D341Med (cell line): ENCODE measurements at regions not wholly inside any gene's neighbourhood (a gene's known extent, or its start where the extent isn't known, plus 50 kb on each side); places are given as distances from the start of the nearest gene placed in this dataset.

Experiments used
- DNase-seq: peaks from one replicate; pipeline ENCODE4 v3.0.0; 2012; ENCODE audit warnings: low spot score

DNA sequence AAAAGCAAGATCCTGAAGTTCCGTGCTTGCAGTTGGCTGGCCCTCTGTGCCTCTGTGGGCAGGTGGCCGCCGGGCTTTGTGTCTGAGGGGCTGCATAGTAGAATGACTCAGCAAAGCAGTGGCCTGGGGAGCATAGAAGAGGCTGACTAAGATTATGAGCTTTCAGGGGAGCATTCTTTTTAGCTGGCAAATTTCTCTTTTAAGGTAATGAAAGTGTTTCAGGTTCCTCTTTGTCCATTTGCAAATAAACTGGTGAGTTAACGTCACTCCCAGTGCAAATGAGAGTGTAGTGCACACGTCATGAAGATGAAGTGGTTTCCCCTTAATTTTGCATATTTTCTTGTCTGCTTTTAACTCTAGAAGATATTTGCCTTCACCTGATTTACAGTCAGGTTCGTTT, 98.6 kb downstream of the BCL2L11 start:
- no peak for DNase-seq

DNA sequence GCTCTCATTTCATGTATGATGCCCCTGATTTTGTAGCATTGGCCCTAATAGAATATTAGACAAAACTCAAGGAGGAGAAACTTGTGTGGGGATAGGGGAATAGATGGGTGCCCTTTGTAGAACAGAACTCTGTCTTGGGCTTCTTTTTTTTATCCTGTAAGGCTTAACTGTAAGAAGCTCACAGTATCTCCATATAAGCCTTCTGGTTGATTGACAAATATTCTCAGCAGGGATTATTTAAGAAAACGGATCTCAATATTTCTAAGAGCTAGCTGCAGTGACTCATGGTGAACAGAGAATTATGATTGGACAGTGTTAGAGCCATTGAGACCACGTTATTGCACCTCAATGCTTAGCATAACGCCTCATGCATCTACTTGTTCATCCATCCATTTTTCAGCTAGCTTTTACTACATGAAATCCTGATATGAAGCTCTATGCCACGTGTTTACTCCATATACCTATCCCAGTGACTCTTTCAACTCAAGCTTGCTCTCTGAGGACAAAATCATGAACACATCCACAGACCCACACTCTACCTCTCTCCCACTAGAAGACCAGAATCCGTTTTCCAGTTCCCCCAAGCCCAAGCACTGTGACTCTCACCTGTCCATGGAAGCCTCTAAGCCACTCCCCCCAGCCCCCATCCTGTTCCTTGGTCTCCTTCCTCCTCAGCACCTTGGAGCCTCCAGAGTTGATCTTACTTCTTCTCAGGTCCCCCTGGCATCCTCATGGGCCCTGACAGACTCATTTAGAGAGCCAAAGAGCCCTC, 99.2 kb downstream of the BCL2L11 start:
- DNase-seq, result no peak

DNA sequence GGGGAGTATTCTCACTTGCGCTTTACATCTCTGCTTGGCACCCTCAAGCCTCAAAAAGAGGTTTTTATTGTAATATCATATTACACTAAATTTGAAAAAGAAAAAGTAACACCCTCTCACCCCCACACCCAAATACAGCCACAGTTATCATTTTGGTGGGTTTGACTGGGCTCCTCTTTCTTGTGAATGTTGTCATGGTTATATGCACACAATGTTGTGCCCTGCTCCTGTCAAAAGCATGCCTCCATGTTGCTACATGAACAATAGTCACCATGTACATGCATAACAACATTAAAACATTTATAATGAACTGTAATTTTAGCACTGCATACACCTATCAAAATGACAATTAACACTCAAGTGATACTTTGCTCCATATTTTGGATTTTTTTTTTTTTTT, 100.2 kb downstream of the BCL2L11 start:
- DNase-seq, result no peak

DNA sequence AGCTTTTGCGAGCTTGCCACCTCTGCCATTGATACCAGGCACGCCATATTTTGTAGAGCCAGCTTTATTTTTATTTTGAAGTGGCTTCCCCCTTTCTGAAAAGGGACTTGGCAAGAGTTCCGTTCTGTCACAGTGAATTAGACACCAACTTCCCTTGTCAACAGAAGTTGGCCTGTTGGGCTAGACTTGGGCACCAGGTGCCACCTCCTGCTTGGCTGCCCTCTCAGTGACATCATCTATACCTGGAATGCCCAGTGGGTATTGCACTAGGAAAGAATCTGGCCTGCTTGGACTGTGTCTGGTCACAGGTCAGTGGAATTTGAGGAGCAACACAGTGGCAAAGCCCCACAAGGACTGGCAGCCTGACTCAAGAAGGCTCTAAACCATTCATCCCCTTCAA, 101.0 kb downstream of the BCL2L11 start:
- no peak for DNase-seq

DNA sequence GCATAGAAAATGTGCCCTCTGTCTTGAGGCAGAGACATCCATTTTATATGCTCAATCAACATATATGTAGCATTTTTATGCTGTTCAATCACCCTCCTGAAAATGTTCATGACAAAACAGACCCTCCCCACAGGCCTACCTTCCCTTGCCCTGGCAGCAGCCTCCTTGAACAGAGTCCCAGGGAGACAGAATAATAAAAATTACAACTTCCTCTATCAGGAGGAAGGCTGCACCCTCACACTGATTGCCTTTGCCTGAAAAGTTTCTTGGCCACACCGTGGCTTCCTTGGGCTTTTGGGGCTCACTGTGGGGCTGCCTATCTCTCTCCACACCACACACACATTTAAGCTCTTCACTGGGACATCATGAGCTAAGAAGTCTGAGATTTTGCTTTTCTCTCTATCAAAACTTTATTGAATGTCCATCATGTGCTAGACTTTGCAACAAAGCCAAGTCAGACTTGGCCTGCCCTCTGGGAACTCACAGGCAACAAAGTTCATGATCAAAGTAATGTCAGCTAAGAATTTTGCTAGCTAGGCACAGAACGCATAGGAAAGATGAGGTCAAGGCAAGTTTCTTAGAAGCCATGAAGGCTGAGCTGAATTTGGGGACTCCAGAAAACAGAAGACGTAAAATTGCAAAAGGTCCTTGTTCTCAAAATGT, 101.6 kb downstream of the BCL2L11 start:
- no peak for DNase-seq

DNA sequence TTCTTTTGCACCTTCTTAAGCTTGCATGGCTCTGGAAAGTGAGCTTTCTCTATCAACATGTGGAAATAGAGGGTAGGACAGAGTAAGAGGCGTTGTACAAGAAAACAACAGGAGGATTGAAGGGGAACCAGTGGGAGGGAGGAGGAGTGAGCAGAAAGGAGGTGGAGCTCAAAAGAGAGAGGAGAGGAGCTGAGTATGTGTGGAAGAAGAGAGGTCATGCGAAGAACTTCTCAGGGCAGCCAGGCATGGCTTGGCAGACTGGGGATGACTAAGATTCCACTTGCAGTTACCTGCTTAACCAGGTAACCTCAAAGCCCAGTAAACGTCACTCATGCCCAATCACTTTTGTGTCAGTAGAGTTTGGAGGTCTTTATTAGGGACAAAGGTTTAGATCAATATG, 105.1 kb downstream of the BCL2L11 start:
- no peak for DNase-seq

DNA sequence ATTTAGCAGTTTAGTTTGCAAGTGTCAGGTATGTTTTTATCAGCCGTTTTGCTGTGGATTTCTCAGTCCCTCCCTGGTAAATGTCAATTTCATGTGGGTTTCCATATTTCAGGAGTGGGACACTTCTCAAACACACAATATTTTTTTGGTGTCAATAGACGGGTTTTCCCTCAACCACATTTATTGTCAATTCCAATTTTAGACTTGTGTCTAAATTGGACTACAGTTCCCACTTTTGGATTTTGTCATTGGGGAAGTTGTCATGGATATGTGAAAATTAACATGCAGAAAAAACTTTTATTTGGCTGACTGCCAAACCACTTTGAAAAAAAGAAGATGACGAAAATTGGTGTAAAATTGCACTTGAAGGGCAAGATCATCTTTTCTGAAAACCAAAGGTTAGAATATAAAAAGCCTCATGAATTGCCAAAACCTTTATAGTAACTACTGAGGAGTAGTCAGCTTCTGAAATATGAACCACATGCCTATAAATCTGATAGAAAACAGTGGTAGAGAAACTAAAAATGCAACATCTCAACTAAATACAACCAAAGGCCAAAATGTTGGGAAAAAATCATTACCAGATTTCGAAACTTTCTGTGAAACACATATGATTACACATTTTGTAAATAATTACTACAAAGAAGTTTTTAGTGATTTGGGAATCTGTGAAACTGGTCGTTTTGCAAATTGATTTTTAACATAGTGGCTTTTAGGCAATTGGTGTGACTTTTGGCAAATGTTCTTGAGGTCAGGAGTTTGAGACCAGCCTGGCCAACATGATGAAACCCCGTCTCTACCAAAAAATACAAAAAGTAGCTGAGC, 106.4 kb downstream of the BCL2L11 start:
- DNase-seq, result no peak

DNA sequence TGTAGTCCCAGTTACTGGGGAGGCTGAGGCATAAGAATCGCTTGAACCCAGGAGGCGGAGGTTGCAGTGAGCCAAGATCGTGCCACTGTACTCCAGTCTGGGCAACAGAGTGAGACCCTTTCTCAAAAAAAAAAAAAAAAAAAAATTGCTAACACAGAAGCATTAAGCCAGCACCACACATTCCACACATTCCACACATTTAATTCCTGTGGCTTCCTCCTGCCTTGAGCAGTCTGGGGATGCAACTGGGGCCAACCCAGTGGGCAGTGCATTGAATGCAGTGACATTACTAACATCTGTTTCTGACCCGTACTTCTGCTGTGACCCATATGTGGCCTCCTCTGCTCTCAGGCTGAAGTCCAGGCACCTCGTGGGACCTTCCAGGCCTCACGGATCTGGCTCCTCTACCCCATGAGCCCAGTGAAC, 107.0 kb downstream of the BCL2L11 start:
- DNase-seq, result no peak

DNA sequence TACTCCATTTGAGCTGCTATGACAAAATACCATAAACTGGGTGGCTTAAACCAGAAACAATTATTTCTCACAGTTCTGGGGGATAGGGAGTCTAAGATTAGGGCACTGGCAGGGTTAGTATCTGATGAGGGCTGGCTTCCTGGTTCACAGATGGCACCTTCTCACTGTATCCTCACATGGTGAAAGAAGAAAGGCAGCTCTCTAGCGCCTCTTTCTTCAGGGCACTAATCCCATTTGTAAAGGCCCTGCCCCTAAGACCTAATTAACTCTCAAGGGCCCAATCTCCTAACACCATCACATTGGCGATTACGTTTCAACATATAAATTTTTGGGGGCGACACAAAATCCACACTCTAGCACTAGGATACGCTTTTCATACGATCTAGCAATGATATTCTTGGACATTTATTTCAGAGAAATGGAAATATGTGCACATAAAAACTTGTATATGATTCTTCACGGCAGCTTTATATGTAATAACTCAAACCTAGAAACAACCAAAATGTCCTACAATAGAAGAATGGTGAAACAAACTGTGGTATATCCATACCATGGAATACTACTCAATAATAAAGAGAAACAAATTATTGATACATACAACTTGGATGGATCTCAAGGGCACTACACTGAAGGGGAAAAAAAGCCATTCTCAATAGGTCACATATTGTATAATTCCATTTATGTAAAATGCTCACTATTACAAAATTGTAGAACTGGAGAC, 111.0 kb downstream of the BCL2L11 start:
- DNase-seq, result no peak

DNA sequence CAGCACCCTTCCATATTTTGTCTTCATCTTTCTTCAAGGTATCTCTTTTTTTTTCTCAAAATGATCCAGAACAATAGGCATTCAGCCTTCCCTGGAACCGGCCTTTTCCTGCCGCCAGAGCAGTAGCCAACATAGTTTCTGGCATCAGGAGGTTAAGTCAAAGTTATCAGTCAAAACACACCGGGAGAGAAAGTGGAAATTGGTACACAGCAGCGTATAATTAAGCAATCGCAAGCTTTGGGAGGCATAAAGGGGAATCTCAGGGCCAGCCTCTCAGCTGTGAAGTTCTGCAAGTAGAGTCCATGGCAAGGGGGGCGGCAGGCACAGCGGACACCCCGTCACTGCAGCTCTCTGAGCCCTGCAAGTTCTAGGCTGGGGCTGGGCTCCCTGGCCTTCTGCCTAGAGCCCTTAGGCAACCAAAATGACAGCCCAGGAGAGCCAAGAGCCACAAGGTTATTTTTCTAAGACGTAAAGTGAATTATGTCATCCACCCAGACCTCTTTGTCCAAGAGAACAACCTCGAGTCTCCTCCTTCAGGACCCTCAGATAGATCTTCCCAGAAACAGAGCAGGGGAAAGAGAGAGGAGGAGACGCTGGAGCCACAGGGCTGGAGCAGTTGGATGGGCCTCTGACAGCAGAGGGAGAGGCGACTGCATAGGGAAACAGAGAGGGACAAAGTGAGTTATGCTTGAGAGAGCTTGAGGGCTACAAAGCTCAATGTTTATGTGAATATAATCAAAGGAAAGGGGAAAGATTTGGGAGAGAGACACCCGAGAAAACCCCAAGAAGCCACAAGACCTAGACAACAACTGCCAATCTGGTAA, 114.7 kb downstream of the BCL2L11 start:
- no peak for DNase-seq

DNA sequence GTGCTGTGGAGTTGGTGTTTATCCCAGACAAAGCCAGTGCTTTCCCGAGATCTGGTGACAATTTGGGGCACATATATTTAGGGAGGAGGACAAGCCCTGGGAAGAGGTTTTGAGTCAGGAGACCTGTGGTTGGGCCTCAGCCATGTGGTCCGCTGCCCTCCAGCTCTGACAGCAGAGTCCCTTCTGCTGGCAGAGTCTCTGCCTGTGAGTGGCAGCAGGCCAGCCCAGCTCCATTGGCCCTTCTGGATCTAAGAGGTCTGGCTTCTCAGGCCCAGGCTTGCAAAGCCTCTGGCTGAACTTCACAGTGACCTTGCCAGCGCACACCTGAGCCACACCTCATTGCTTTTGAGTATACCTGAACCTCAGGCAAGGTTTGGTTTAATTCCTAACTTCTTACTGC, 115.3 kb downstream of the BCL2L11 start:
- DNase-seq, result no peak

DNA sequence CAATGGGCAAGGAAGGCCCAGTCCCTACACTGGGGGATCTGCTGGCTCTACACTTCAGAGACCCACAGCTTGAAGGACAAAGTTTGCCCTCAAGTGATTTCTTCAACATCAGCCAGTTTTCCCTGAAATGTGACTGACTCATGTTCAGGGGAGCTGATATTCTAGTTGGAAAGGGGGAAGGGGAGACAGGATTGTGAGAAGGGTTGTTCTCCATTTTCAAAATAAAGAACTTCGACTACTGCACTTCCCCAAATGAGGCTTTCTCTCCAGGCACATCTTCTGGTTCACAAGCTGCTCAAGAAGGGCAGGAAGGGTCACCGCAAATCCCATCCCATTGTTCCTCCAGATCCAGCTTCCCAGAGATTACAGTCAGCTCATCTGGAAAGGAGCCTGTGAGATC, 117.6 kb downstream of the BCL2L11 start:
- no peak for DNase-seq

DNA sequence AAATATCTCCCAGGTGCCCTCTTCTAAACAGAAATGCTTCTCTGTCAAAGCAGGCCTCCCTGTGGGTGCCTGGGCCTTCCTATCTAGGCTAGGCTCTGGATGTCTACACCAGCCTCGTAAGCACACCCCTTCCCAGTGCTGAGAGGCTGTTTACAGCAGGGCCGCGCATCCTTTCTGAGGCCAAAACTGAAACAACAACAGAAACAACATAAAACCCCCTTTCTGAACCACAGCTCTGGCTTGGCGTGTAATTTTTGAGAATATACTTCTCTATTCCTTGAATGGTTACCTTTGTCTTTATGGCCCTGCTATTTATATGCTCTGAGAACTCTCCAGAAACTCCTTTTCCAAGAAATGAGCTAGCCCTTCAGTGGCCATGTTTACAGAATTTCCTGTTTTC, 118.4 kb downstream of the BCL2L11 start:
- no peak for DNase-seq

DNA sequence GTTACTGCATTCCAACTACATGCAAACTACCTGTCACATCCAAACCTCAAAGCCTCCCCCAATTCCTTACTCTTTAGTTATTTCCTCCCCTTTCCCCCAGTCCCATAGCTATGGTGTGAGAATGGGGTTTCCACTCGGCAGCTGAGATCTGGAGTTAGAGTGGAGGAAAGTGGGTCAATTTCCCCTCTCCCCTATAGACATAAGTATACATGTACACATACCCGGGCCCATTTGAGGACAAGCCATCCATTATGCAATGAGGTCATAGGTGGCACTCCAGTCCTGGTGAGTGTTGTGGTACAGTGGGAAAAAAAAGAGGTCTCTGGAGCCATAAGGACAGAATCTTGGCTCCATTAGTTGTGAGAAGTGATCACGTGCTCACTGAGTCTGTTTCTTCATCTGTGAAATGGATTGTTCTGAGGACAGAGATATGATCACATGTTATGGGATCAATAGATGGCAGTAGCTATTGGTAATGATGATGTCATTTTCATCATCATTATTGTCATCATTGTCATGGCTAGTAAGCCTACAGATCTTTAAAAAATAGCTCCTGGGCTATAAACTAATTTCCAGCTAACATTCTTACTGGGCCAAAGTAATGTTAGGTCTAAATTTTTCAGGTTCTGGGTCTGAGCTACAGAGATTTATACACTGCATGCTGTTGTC, 119.0 kb downstream of the BCL2L11 start:
- DNase-seq, result no peak

DNA sequence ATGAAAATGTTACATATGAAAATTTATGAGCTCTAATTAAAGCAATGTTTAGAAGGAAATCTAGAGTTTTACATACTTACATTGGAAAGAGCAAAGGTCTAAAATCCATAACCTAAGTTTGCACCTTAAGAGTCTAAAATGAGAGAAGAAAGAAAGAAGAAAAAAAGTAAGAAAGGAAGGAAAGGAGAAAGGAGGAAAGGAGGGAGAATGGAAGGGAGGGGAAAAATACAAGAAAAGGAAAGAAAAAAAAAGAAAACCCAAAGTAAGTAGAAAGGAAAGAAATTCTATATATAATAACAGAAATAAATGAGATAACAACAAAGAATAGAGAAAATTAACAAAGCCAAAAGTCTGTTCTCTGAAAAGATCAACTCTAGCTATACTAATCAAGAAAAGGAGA, 122.6 kb downstream of the BCL2L11 start:
- no peak for DNase-seq

DNA sequence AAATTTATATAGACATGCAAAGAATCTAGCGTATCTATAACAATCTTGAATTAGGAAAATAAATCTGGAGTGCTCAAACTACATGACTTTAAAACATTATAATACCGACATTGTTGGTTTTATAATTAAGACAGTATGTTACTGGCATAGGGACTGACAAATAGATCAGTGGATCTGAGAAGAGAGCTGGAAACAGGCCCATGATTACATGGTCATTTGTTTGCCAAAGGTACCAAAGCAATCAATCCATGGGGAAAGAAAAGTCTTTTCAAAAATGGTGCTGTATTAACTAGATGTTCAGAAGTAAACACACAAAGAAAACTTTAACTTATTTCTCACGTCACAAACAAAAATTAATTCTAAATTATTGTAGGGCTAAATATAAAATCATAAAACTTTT, 124.2 kb downstream of the BCL2L11 start:
- no peak for DNase-seq

DNA sequence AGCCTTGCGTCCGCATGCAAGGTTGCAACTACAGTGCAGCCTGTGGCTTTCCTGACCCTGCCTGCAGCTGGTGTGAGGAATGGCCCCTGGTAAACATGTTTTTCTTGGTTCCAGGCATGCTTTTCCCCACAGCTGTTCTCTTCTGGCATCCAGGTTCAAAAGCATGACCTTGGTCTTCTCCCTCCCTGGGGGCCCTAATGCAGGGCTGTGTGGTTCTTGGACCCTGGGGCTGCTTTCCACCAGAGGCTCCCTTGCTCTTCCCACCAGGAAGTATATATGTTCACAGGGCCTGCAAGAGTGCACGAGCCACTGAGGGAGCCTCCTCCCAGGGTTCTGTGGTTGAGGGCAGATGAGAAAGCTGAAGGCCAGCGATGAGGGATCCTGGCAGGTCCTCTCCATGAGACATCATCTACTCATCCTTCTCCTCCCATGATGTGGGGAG, 125.9 kb downstream of the BCL2L11 start:
- no peak for DNase-seq

DNA sequence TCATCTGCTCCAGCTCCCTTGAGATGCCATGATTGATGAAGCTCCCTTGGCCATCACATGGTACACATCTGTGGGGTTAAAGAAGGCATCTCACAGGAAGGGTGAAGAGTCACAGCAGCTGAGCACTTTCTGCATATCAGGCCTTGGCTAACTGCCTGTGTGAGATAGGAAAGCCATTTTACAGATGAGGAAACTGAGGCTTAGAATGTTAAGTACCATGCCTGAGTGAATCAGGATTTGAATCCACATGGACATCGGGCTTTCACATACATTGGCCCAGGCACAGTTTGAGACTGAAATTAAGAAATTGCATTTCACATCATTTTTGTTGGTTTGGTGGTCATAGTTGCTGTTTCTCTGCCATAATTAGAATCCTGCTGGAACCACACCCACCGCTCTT, 126.8 kb downstream of the BCL2L11 start:
- DNase-seq, result no peak

DNA sequence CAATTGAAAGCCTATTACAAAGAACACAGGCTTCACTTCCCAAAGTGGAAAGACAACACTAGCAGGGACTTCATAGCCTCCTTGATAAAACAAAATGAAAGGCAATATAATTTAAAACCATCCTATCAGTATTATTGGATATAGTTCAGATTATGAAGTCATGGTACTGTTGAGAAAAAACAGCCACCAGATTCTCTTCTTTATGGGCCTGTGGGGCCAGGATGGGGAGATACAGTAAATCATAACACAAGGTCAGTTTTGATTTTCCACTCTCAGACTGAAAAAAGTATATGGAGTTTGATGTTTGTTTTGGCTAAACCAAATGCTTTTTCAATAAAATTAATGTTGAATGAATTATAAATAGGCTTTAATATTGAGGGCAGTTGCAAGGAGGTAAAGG, 129.1 kb downstream of the BCL2L11 start:
- DNase-seq, result no peak

DNA sequence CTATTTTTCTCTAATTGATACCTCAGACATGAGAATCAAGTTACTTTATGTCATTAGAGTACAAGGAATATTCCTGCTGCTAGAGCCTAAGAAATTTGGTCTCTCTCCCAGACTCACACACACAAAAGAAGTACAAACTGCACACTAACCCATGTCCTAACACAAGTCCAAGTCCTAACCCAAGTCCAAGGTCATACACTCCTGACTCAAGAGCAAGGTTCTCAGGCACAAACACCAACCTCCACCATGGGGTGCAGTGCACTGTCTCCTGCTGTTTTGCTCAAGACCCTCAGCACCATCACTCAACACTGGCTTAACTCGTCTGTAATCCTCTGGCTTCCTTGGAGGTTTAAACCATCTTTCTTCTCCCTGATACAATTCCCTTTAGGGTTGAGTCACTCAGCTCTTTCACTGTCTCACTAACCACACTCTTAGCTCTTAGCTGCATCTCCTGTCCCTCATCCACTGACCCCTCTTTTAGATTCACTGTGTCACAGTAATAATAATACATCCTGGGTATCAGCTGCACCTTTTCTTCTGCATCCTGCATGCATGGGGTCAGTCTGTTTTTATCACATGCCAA, 129.8 kb downstream of the BCL2L11 start:
- DNase-seq, result no peak
